Hepatocyte (in vitro differentiated cells): ENCODE measurements at regions not wholly inside any gene's neighbourhood (a gene's known extent, or its start where the extent isn't known, plus 50 kb on each side); places are given as distances from the start of the nearest gene placed in this dataset.
"Not testable (repeated sequence)": the region's sequence is repeated elsewhere in the genome, so short reads cannot be mapped to it uniquely, and the experiment has no call there.

Experiments
- CTCF ChIP-seq: fragments of 200-600 bp; sonication (generic); IDR thresholded peaks from 2 replicates; pipeline ENCODE4 v1.5.1; 2016; ENCODE audit warnings: antibody characterized with exemption, mild to moderate bottlenecking; ENCODE audit not compliant: poor library complexity
- EZH2 ChIP-seq: fragments of 200-600 bp; sonication (generic); IDR thresholded peaks from 2 replicates; pipeline ENCODE4 v1.6.1; 2016; ENCODE audit warnings: antibody characterized with exemption, mild to moderate bottlenecking, borderline replicate concordance

- not testable (repeated sequence) for TF ChIP-seq EZH2, CTCF
Observed at GRCh38 chr21:38640355-38640742, 142.1 kb upstream of the ERG start.
